Left ventricle myocardium superior (tissue), 1 donor: ENCODE measurements at regions not wholly inside any gene's neighbourhood (a gene's known extent, or its start where the extent isn't known, plus 50 kb on each side); places are given as distances from the start of the nearest gene placed in this dataset.
"Not testable (repeated sequence)": the region's sequence is repeated elsewhere in the genome, so short reads cannot be mapped to it uniquely, and the experiment has no call there.

Experiments used
- ATAC-seq: fragments of 200-7000 bp; cut with Tn5 transposase; one replicate; pipeline ENCODE4 v1.9.1; 2020; ENCODE audit warnings: mild to moderate bottlenecking, moderate library complexity
- DNase-seq: peaks from one replicate; pipeline ENCODE4 v3.0.0-alpha.2; 2020
- intact Hi-C: fragments of 100-400 bp; cut with micrococcal nuclease; formaldehyde crosslinking; loops from one replicate; pipeline ENCODE4 v1.11.0; 2022
- donor health status: DM: no; HTN: yes; CAD: no; lungs with severe emphysema.

GRCh38 chr14:43172899-43173548 lies 1334.1 kb downstream of the FSCB start:
- DNase-seq (no peak), ATAC-seq (no peak)
- intact Hi-C loops, result no loop called here

GRCh38 chr14:43169722-43170121 lies 1337.4 kb downstream of the FSCB start:
- DNase-seq (no peak), ATAC-seq (no peak)

GRCh38 chr14:43168371-43168925 lies 1338.6 kb downstream of the FSCB start:
- no peak for DNase-seq
- intact Hi-C loops, result no loop called here
- no peak for ATAC-seq

More at GRCh38 chr14:43169722-43170121, 1337.4 kb downstream of the FSCB start:
- intact Hi-C loops, result no loop called here

- ATAC-seq (no peak), DNase-seq (no peak)
- intact Hi-C loops, result no loop called here
These were observed 1340.9 kb downstream of the FSCB start for GRCh38 chr14:43166163-43166562.

DNA sequence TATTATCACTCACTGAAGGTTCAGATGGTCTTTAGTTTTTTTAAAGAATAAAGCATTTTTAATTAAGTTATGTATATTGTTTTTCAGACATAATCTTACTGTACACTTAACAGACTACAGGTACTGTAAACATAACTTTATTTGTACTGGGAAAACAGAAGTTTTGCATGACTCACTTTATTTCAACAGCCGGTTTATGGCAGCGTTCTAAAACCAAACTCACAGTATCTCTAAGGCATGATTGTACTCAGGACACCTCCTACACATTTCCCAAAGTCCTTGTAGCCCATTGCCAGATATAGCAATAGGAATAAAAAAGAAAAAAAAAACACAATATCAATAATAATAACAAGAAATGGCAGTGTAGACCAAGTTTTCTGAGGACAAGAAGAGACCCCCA lies 1341.4 kb downstream of the FSCB start:
- DNase-seq, result no peak
- no peak for ATAC-seq
- intact Hi-C loops, result no loop called here

DNA sequence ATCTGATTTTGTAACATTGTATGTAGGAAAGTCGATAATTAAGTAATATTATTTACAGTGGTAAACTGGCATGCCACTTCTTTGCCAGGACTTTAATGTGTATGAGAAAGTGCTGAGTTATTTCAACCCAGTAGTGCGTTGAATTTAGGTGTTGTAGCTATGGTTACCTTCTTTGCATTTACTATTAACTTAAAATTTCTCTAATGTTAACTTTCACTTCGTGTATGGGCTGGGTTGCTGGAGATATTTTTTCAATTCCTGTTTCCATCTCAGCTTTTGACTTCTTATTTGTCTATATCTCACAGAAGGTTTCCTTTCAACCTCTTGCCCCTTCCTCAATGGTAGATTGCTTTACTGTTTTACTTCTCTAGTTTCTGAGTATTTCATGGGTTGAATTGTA lies 1345.6 kb downstream of the FSCB start:
- ATAC-seq (no peak), DNase-seq (no peak)
- intact Hi-C loops, result no loop called here

GRCh38 chr14:43157661-43158060 lies 1349.4 kb downstream of the FSCB start:
- ATAC-seq (no peak), DNase-seq (no peak)
- intact Hi-C loops, result no loop called here

DNA sequence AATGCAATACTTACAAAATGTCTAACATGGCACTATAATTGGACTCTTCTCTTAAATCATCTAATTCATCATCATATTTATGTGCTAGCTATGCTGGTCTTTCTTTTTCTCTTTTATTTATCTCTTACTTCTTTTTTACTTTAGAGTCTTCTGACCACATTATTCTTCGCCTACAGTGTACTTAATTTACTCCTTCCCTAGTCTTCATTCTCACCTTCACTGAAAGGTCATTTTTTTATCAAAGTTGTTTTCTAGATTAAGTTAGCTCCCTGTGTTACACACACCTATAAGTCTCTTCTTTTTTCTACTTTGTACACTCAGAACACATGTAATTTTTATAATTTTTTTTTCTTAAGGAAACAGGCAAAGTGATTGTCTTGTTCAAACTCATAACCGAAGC lies 1351.2 kb downstream of the FSCB start:
- intact Hi-C loops, result no loop called here
- DNase-seq, result no peak
- ATAC-seq, result no peak

DNA sequence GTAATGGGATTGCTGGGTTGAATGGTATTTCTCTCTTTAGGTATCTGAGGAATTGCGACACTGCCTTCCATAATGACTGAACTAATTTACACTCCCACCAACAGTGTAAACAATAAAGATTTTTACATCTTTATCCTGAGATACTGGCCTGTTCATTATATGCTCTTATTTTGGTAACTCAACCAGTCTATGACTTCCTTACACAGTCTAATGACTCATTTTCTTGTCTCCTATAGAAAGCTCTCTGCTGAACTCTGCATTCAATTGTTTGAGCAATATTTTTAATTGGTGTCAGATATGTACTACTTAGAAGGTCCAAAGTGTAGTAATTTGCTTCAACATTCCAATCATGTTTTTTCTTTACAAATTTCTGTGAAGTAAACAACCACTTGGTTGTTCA lies 1351.8 kb downstream of the FSCB start:
- intact Hi-C loops, result no loop called here
- ATAC-seq, result no peak

GRCh38 chr14:43147485-43147884 lies 1359.6 kb downstream of the FSCB start:
- DNase-seq, result no peak
- ATAC-seq, result no peak
- intact Hi-C loops, result no loop called here

More for the DNA sequence above, 1351.8 kb downstream of the FSCB start:
- DNase-seq, result no peak

DNA sequence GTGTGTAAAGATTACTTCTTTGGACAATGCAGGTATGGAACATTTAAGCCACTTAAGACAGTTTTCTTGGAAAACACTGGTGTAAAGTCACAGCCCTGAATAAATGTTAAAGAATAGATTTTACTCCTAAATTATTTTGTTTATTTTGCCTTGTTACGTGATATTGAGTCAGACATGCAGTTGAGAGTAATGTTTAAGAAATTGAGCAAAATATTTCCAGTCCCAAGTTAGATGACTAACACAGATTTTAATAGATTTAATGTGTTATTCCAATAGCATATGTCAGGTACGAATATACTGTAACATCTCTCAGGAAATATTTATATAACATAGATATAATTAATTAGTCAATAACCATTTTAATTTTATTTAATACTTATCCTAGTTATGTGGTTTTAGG lies 1361.7 kb downstream of the FSCB start:
- DNase-seq, result no peak
- intact Hi-C loops, result no loop called here
- no peak for ATAC-seq

GRCh38 chr14:43143106-43143505 lies 1364.0 kb downstream of the FSCB start:
- DNase-seq, result no peak
- intact Hi-C loops, result no loop called here
- no peak for ATAC-seq

DNA sequence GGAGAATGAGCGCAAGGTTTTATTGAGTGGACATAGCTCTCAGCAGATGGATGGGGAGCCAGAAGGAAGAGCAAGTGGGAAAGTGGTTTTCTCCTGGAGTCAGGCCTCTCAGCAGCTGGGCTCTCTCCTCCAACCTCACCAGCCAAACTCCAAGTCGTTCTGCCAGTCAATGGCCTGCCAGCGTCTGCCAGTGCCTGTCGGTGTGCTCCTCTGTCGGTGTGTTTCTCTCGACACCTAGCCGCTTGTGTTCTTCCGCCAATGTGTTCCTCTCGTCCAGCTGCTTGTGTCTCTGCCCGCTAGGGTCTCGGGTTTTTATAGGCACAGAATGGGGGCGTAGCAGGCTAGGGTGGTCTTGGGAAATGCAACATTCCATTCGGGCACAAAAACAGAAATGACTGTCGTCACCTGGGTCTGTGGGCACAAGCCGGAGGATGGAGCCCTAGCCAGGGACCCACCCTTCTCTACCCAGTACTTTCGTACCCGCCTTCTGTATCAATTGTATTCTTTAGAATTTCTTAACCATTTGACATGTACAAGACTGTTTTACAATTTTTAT lies 1365.4 kb downstream of the FSCB start:
- no peak for DNase-seq
- intact Hi-C loops, result no loop called here

GRCh38 chr14:43140453-43140852 lies 1366.6 kb downstream of the FSCB start:
- ATAC-seq (no peak), DNase-seq (no peak)
- intact Hi-C loops, result no loop called here

More for the DNA sequence above, 1365.4 kb downstream of the FSCB start:
- ATAC-seq, result no peak

- intact Hi-C loops, result no loop called here
- no peak for ATAC-seq
- DNase-seq, result no peak
These were observed 1371.1 kb downstream of the FSCB start for GRCh38 chr14:43135877-43136411.

GRCh38 chr14:43132441-43132840 lies 1374.6 kb downstream of the FSCB start:
- intact Hi-C loops, result no loop called here
- ATAC-seq (no peak), DNase-seq (no peak)

- intact Hi-C loops, DNase-seq, ATAC-seq: not testable (repeated sequence)
These were observed 1378.7 kb downstream of the FSCB start for GRCh38 chr14:43128429-43128828.

GRCh38 chr14:43127874-43128273 lies 1379.2 kb downstream of the FSCB start:
- DNase-seq, ATAC-seq, intact Hi-C loops: not testable (repeated sequence)

DNA sequence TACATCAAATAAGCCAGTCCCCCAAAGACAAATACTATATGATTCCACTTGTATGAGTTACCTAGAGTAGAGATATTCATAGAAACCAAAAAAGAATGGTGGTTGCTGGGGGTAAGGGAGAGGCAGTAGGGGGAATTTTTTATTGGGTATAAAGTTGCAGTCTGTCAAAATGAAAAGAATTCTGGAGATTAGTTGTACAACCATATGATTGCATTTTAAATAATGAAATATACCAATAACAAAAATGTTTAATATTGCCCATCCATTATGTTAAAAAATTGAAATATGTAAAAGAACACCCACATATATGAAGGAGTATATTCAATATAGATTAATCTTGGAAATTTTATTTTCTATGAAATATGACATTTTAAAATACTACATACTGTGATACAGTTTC lies 1383.5 kb downstream of the FSCB start:
- ATAC-seq (no peak), DNase-seq (no peak)
- intact Hi-C loops, result no loop called here

DNA sequence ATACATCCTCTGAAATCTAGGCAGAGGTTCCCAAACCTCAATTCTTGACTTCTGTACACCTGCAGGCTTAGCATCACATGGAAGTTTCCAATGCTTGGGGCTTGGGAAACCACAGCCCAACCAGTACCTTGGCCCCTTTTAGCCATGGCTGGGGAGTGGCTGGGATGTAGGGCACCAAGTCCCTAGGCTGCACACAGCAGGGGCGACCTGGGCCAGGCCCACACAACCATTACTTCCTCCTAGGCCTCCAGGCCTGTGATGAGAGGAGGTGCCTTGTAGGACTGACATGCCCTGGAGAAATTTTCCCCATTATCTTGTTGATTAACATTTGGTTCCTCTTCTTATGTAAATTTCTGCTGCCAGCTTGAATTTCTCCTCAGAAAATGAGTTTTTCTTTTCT lies 1387.4 kb downstream of the FSCB start:
- ATAC-seq (no peak), DNase-seq (no peak)
- intact Hi-C loops, result no loop called here

GRCh38 chr14:43116341-43116740 lies 1390.7 kb downstream of the FSCB start:
- no peak for ATAC-seq
- DNase-seq, result no peak
- intact Hi-C loops, result no loop called here
